KOPT-K1 (cell line): ENCODE measurements at regions not wholly inside any gene's neighbourhood (a gene's known extent, or its start where the extent isn't known, plus 50 kb on each side); places are given as distances from the start of the nearest gene placed in this dataset.

Experiments
- H3K27ac ChIP-seq: fragments of 200-600 bp; sonication (generic); 2 replicates; pipeline ENCODE4 v1.5.1; 2016; ENCODE audit warnings: antibody characterized with exemption, mild to moderate bottlenecking, low read depth, low read length; ENCODE audit not compliant: poor library complexity, severe bottlenecking
- H3K36me3 ChIP-seq: fragments of 200-600 bp; sonication (generic); 2 replicates; pipeline ENCODE4 v1.5.1; 2017; ENCODE audit warnings: antibody characterized with exemption, mild to moderate bottlenecking, low read length, moderate library complexity; ENCODE audit not compliant: insufficient read depth
- H3K9me3 ChIP-seq: fragments of 200-600 bp; sonication (generic); 2 replicates; pipeline ENCODE4 v1.5.1; 2017; ENCODE audit warnings: antibody characterized with exemption, low read length, mild to moderate bottlenecking; ENCODE audit not compliant: insufficient read depth, poor library complexity, severe bottlenecking

- no peak overlapping the region for H3K27ac ChIP-seq
- H3K36me3 ChIP-seq = no peaks in the 10 kb centered on the region
- H3K9me3 ChIP-seq = no peaks in the 10 kb centered on the region
Measured at GRCh38 chr17:15038656-15039055, 226.5 kb downstream of the PMP22 start.

GRCh38 chr17:15036238-15036637 lies 228.9 kb downstream of the PMP22 start:
- no peak overlapping the region for H3K27ac ChIP-seq
- no peaks in the 10 kb centered on the region for H3K36me3 ChIP-seq
- no peaks in the 10 kb centered on the region for H3K9me3 ChIP-seq

GRCh38 chr17:15031975-15032374 lies 233.2 kb downstream of the PMP22 start:
- Histone ChIP-seq H3K36me3 (no peaks in the 10 kb centered on the region), H3K27ac (no peak overlapping the region), H3K9me3 (no peaks in the 10 kb centered on the region)

- H3K27ac ChIP-seq = no peak overlapping the region
- H3K9me3 ChIP-seq = no peaks in the 10 kb centered on the region
- H3K36me3 ChIP-seq = no peaks in the 10 kb centered on the region
Measured at GRCh38 chr17:15029469-15029868, 235.7 kb downstream of the PMP22 start.

GRCh38 chr17:15027853-15028252 lies 237.3 kb downstream of the PMP22 start:
- Histone ChIP-seq H3K36me3 (no peaks in the 10 kb centered on the region), H3K27ac (no peak overlapping the region), H3K9me3 (no peaks in the 10 kb centered on the region)

- Histone ChIP-seq H3K27ac (no peak overlapping the region), H3K36me3 (no peaks in the 10 kb centered on the region), H3K9me3 (no peaks in the 10 kb centered on the region)
Measured at GRCh38 chr17:15026088-15026487, 239.0 kb downstream of the PMP22 start.

- Histone ChIP-seq H3K9me3 (no peaks in the 10 kb centered on the region), H3K27ac (no peak overlapping the region), H3K36me3 (no peaks in the 10 kb centered on the region)
Measured at GRCh38 chr17:15023589-15024336, 241.4 kb downstream of the PMP22 start.

GRCh38 chr17:15019158-15019557 lies 246.0 kb downstream of the PMP22 start:
- no peaks in the 10 kb centered on the region for H3K9me3 ChIP-seq
- no peaks in the 10 kb centered on the region for H3K36me3 ChIP-seq
- H3K27ac ChIP-seq = no peak overlapping the region

GRCh38 chr17:15012351-15012980 lies 252.7 kb downstream of the PMP22 start:
- no peak overlapping the region for H3K27ac ChIP-seq
- no peaks in the 10 kb centered on the region for H3K9me3 ChIP-seq
- no peaks in the 10 kb centered on the region for H3K36me3 ChIP-seq

GRCh38 chr17:15009087-15009486 lies 256.0 kb downstream of the PMP22 start:
- H3K36me3 ChIP-seq = no peaks in the 10 kb centered on the region
- H3K9me3 ChIP-seq = no peaks in the 10 kb centered on the region
- no peak overlapping the region for H3K27ac ChIP-seq

GRCh38 chr17:15007147-15007553 lies 258.0 kb downstream of the PMP22 start:
- no peak overlapping the region for H3K27ac ChIP-seq
- H3K9me3 ChIP-seq = no peaks in the 10 kb centered on the region
- H3K36me3 ChIP-seq = no peaks in the 10 kb centered on the region

GRCh38 chr17:15006421-15007128 lies 258.6 kb downstream of the PMP22 start:
- H3K36me3 ChIP-seq = no peaks in the 10 kb centered on the region
- H3K9me3 ChIP-seq = no peaks in the 10 kb centered on the region

GRCh38 chr17:15000661-15001060 lies 264.5 kb downstream of the PMP22 start:
- H3K9me3 ChIP-seq = no peaks in the 10 kb centered on the region
- H3K27ac ChIP-seq = no peak overlapping the region
- H3K36me3 ChIP-seq = no peaks in the 10 kb centered on the region

More at GRCh38 chr17:15006421-15007128, 258.6 kb downstream of the PMP22 start:
- no peak overlapping the region for H3K27ac ChIP-seq

GRCh38 chr17:14997290-14997689 lies 267.8 kb downstream of the PMP22 start:
- no peak overlapping the region for H3K27ac ChIP-seq
- no peaks in the 10 kb centered on the region for H3K9me3 ChIP-seq
- H3K36me3 ChIP-seq = no peaks in the 10 kb centered on the region

GRCh38 chr17:14986127-14986526 lies 279.0 kb downstream of the PMP22 start:
- Histone ChIP-seq H3K36me3 (no peaks in the 10 kb centered on the region), H3K9me3 (no peaks in the 10 kb centered on the region), H3K27ac (no peak overlapping the region)
